NCI-H2196 treated with DMSO at 0.1 percent for 48 hours (cell line): ENCODE measurements at regions not wholly inside any gene's neighbourhood (a gene's known extent, or its start where the extent isn't known, plus 50 kb on each side); places are given as distances from the start of the nearest gene placed in this dataset.

ENCODE experiments used
- DNase-seq: peaks from one replicate; lab custom pipeline; 2025; ENCODE audit not compliant: unreplicated experiment; lab: John Stamatoyannopoulos, UW

DNA sequence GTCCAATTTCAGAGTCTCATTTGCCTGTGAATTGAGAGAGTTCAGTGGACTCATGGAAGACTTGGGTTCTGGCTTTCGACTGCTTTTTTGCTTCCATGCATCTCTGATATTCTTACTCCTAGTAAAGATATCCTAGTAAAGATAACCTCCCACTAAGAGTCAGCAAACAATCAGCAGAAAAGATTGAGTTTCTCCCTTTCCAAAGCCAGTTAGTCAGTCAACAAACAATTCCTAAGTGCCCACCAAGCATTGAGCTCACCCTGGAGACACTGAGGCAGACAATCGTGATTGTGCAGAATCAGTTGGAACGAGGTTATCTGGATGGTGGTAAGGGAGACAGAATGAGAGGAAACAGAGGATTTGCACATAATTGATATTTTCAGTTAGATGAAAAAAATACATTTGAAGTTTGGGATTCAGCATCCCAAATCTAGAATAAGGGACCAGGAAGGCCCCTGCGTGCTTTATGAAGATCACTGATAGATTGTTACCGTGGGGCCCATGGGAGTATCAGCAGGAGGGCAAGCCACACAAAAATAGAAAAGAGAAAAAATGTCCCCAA lies 99.7 kb upstream of the SLC38A2 start:
- no peak for DNase-seq

GRCh38 chr12:46471404-46471803 lies 98.8 kb upstream of the SLC38A2 start:
- DNase-seq, result no peak

DNA sequence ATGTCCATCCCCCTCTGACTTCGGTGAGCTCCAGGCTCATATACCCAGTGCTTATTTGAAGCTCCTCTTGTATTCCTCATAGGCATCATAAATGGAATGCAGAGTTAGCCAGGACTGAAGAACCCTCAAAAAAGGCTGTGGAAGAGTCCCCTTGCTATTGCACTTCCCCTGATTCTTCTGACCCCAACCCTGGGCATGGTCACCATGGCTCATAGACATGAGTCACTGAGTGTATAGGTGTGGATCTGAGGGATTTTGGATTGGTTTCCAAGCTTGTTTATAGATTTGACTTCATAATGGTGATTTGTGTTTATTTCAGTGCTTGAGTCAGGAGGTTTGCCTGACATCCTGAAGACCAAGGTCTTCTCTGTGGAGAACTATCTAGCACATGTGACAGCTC lies 98.4 kb upstream of the SLC38A2 start:
- no peak for DNase-seq

GRCh38 chr12:46470036-46470627 lies 97.6 kb upstream of the SLC38A2 start:
- DNase-seq, result no peak

GRCh38 chr12:46468813-46469212 lies 96.2 kb upstream of the SLC38A2 start:
- DNase-seq, result no peak

GRCh38 chr12:46468160-46468559 lies 95.6 kb upstream of the SLC38A2 start:
- no peak for DNase-seq

DNA sequence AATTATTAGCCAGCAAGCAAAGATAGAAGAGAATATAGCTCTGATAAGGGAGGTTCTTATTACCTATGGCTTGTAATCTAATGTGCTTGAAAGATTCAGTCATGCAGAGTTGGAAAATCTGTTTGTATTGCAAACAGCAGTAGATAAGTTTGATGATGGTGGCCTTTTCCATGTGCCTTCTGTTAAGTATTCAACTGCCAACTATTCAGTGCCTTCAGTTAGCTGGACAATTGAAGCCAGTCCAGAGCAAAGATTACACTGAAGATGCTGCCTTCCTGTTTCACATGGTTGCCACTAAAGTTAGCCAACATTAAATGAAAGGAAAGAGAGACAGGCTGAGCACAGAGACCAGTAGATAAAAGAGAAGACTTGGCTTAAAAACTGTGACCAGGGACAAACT lies 92.7 kb upstream of the SLC38A2 start:
- no peak for DNase-seq

GRCh38 chr12:46464863-46465262 lies 92.3 kb upstream of the SLC38A2 start:
- no peak for DNase-seq

- DNase-seq, result no peak
These were observed 90.2 kb upstream of the SLC38A2 start for GRCh38 chr12:46462641-46463355.

GRCh38 chr12:46461907-46462640 lies 89.5 kb upstream of the SLC38A2 start:
- DNase-seq, result no peak

DNA sequence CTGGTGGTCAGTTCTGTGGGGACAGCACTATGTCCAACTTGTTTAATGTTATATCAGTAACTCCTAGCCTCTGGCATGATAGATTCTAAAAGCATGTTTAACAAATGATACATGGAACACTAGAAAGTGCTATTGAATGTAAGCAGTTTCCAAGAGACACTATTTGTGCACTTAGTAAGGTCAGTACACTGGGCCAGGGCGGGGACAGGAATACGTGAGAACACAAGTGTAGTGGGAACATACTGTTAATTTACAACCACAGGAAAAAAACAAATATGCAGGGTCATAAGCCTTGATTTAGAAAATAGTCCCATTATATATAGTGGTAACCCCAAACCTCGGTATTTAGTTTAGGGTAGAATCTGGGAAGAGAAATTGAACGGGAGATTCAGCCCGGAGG lies 88.9 kb upstream of the SLC38A2 start:
- DNase-seq, result no peak

DNA sequence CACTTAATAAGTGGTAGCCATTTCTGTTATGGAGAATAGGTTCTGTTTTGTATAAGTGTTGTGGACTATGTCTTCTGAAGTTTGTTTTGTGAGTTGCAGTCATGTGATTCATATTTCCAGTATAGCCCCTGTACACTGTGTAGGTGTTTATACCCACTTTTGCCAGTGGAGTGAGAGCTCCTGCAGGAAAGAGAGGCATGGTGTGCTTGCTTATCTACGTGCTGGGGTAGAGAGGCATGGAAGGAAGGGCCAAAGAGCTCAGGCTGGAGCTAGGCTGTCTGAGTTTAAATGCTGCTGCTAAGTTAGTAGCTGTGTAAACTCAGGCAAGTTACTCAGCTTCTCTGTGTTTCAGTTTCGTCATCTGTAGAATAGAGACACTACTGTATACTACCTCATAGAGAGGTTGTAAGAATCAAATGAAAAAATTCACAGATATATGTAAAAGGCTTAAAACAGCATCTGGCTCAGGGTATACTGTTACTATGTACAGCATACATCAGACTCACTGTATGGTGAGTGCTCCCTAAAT lies 88.2 kb upstream of the SLC38A2 start:
- no peak for DNase-seq

DNA sequence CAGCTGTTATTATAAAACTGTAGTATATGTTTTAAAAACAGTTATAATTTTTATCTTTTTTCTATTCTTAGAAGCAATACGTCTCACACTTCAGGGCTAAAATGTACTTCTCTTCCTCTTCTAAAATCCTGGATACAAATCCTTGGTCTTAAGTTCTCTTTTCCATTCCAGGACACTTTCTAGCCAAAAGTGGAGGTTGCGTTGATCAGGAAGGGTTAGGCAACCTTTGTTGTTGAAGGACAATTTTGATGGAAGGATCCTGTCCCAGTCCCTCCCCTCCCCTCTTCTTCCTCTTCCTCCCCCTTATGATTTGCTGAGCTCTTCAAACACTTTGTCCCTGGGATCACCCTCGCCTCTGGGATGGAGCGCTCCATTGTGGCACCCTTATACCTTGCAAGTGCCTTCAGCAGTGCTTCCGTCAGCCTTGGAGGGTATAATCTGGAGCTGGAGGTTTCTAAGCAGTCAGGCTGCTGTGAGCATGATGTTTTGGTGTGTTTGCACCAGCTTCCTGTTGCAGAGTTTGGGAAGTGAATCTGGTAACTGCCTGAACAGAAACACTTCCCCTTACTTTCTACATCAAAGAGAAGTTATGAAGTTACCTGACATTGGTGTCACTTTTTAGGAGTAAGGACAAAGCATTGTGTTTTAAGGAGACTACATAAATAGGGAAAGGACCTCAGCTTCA lies 87.4 kb upstream of the SLC38A2 start:
- no peak for DNase-seq

DNA sequence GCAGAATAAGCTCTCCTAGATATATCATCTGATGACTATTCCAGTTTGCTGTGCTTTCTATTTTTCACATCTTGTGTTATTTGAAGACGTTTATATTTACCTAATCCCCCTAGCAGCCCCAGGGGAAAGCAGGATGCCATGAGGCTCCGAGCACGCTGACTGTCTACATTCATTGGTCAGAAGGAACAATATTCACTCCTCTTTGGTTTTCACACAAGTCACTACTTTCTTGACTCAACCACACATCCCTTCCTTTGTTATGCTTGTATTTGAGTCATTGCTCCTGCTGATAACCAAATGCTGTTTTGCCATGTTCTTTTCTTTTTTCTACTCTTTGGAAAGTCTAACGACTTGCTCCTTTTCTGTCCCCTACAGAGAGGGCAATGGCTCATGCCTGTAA lies 86.5 kb upstream of the SLC38A2 start:
- DNase-seq, result no peak

DNA sequence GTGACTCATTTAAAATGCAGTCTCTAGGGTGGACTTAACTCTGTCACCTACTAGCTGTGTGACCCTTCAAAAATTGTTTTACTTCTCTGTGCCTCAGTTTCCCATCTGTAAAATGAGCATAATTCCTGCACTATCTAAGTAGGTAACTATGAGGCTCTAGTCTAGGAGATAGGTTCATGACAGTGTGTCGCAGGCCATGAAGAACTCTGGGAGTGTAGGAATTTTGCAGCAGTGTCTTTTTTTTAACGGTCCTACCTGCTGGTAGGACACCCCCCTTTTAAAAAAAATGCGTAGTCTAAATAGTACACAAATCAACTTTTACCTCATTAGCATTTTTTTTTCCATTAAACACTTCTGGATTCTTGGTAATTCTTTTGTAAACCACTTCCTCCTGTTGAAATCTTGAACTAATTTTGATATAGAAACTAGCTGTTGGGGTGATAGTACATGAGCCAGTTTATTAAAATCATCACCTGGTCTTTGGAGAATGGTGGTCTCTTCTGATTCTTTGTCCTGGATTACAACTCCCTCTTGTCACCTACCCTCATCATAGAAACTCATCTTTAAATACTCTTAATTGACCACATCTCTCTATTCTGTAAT lies 86.0 kb upstream of the SLC38A2 start:
- DNase-seq, result no peak

DNA sequence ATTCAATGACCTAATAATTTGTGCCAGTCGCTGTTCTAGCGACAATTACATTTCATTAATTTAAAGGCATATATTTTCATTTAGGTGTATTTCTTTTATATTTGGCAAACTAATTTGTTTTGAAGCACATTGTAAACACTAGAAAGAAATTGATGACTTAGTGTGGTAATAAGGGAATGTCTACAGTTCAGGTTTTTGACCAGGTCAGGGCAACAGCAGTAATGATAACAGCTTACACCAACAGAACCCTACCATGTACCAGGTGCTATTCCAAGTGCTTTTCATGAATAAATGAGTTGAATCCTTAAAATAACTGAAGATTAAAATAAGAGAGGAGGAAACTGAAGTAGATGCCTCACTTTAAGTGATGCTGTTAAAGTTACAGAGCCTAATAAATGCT lies 85.4 kb upstream of the SLC38A2 start:
- no peak for DNase-seq

DNA sequence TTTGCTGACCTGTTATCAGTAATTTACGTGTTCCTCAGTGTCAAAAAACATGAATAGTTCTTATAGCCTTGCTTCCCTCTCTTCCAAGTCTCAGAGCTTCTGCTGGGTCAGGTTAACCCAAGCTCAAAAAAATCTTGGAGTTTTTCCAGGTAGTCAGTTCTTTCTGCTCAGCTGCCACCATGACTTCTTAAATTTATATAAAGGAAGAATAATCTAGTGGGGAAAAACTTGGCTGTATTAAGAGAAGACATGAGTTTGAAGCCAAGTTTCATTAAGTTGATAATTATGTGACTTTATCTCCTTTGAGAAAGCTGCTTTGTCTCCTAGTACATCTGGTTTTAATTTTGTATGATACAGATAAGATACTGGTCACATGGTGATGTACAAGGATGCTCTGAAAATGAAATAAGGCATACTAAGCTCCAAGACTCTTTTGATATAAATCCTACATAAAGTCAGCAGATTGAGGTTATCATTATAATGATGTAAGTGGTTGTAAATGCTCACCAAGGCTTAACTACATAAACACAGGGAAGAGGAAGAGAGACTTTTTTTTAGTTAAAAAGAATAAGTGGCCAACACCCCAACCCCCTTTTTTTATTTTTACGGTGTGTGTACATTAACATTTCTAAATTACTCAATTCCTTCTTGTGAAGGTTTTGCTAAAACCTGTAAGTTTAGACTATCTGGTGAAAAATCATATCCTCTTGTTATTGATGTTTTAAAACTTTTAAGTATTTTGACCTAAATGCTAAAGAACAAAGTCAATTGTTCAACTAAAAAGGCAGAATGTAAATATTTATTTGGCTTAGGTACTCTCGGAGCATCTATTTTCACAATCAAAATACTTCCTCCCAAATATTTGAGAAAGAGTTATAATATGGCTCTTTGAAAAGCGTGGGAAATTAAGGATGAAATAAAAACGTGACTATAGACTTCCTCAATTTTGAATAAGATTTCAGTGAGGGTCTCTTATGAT lies 84.1 kb upstream of the SLC38A2 start:
- DNase-seq, result no peak

DNA sequence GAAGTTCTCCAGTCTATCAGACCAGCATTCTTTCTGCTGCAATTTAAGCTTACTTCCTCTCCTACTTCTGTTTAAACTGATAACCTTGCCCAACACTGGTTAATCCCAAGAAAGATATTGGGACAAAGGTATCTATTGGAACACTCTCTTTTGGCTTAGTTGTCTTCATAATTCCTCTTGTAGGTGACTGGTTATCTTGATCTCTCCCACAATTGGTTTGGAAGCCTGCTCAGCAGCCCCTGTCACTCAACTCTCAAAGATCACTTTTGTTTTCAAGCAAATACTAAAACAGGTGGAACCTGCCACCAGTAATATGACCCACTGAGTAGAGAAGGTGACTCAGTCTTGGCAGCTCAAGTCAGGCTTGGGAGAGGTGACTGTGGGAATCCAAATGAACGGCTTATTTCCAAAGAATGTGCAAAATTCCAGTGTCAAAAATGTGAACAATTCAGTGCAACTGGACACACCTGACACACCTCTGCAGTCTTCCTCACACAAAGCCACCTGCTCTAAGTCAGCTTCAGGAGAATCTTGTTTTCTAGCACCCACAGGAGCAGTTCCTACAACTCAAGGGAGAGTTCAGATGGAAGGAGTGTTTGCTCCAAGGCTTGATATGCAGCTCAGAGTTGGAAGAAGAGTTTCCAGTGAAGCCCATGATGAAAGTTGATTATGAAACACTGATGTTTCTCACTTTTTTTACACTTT lies 83.2 kb upstream of the SLC38A2 start:
- DNase-seq, result no peak

DNA sequence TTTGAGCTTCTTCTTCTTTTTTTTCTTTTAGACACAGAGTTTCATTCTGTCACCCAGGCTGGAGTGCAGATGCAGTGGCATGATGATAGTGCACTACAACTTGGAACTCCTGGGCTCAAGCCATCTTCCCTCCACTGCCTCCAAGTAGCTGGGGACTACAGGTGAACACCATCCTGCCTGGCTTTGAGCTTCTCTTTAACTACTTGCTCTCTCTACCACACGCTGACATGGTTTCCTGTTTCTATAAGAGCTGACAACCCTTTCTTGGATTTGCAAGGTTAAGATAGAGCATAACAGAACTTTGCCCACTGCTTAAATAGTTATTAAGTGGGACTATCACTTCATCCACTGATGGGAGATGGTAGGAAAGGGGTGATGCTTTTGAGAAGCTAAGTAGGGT lies 82.4 kb upstream of the SLC38A2 start:
- DNase-seq, result no peak
